ENCODE measurements at regions not wholly inside any gene's neighbourhood (a gene's known extent, or its start where the extent isn't known, plus 50 kb on each side); places are given as distances from the start of the nearest gene placed in this dataset.

GRCh38 chr15:39330061-39330460, 250.8 kb upstream of the THBS1 start:
- no peak for DNase-seq

GRCh38 chr15:39331584-39331983, 249.3 kb upstream of the THBS1 start:
- DNase-seq, result no peak

- no peak for DNase-seq
Observed at GRCh38 chr15:39332846-39333245, 248.0 kb upstream of the THBS1 start.

- no peak for DNase-seq
Observed at GRCh38 chr15:39333393-39333792, 247.5 kb upstream of the THBS1 start.

GRCh38 chr15:39333896-39334295, 247.0 kb upstream of the THBS1 start:
- DNase-seq, result no peak

- DNase-seq, result no peak
Observed at GRCh38 chr15:39336926-39337325, 244.0 kb upstream of the THBS1 start.

GRCh38 chr15:39338251-39338650, 242.6 kb upstream of the THBS1 start:
- no peak for DNase-seq

- DNase-seq, result no peak
Observed at GRCh38 chr15:39340903-39341645, 239.8 kb upstream of the THBS1 start.

GRCh38 chr15:39344662-39345141, 236.2 kb upstream of the THBS1 start:
- DNase-seq, result no peak

- no peak for DNase-seq
Observed at GRCh38 chr15:39345176-39345575, 235.7 kb upstream of the THBS1 start.

GRCh38 chr15:39347453-39347852, 233.4 kb upstream of the THBS1 start:
- no peak for DNase-seq

GRCh38 chr15:39350785-39351184, 230.1 kb upstream of the THBS1 start:
- DNase-seq, result no peak

- DNase-seq, result no peak
Observed at GRCh38 chr15:39354189-39354588, 226.7 kb upstream of the THBS1 start.

- DNase-seq, result no peak
Observed at GRCh38 chr15:39357480-39358268, 223.2 kb upstream of the THBS1 start.

- no peak for DNase-seq
Observed at GRCh38 chr15:39358441-39359041, 222.3 kb upstream of the THBS1 start.

- no peak for DNase-seq
Observed at GRCh38 chr15:39359771-39360170, 221.1 kb upstream of the THBS1 start.

- no peak for DNase-seq
Observed at GRCh38 chr15:39360452-39360851, 220.4 kb upstream of the THBS1 start.

- no peak for DNase-seq
Observed at GRCh38 chr15:39361497-39361896, 219.4 kb upstream of the THBS1 start.

GRCh38 chr15:39362821-39363561, 217.9 kb upstream of the THBS1 start:
- DNase-seq, result peak; percentile 13

GRCh38 chr15:39363761-39364586, 216.9 kb upstream of the THBS1 start:
- DNase-seq, result no peak

- no peak for DNase-seq
Observed at GRCh38 chr15:39364721-39365120, 216.2 kb upstream of the THBS1 start.

GRCh38 chr15:39365161-39365560, 215.7 kb upstream of the THBS1 start:
- no peak for DNase-seq
